H9 (cell line): ENCODE measurements at regions not wholly inside any gene's neighbourhood (a gene's known extent, or its start where the extent isn't known, plus 50 kb on each side); places are given as distances from the start of the nearest gene placed in this dataset.

Experiments used
- DNase-seq: peaks from one replicate; pipeline ENCODE4 v3.0.0-alpha.2; 2017
- H2AFZ ChIP-seq: one replicate; pipeline ENCODE4 v1.6.1; 2013; ENCODE audit warnings: mild to moderate bottlenecking, low read length, control low read depth, moderate library complexity
- H2AK5ac ChIP-seq: 2 replicates; pipeline ENCODE4 v1.6.1; 2013; ENCODE audit warnings: low read length, control low read depth, mixed read lengths; ENCODE audit not compliant: insufficient read length
- H2BK120ac ChIP-seq: one replicate; pipeline ENCODE4 v1.6.1; 2013; ENCODE audit warnings: low read depth, mild to moderate bottlenecking, low read length, control low read depth, inconsistent platforms; ENCODE audit not compliant: poor library complexity, severe bottlenecking
- H2BK12ac ChIP-seq: 2 replicates; pipeline ENCODE4 v1.6.1; 2013; ENCODE audit warnings: low read length, control low read depth, mixed read lengths, low read depth; ENCODE audit not compliant: insufficient read length
- H2BK15ac ChIP-seq: 2 replicates; pipeline ENCODE4 v1.6.1; 2013; ENCODE audit warnings: low read depth, low read length, control low read depth
- H2BK20ac ChIP-seq: one replicate; pipeline ENCODE4 v1.6.1; 2013; ENCODE audit warnings: low read depth, mild to moderate bottlenecking, low read length, control low read depth, inconsistent platforms; ENCODE audit not compliant: poor library complexity, severe bottlenecking
- H2BK5ac ChIP-seq: 2 replicates; pipeline ENCODE4 v1.6.1; 2013; ENCODE audit warnings: low read length, control low read depth, mixed read lengths; ENCODE audit not compliant: insufficient read length
- H3K14ac ChIP-seq: 2 replicates; pipeline ENCODE4 v1.6.1; 2013; ENCODE audit warnings: low read length, control low read depth; ENCODE audit not compliant: insufficient read depth
- H3K18ac ChIP-seq: 2 replicates; pipeline ENCODE4 v1.6.1; 2013; ENCODE audit warnings: low read depth, mild to moderate bottlenecking, mixed read lengths, low read length, control low read depth; ENCODE audit not compliant: insufficient read length
- H3K23ac ChIP-seq: 2 replicates; pipeline ENCODE4 v1.6.1; 2013; ENCODE audit warnings: low read length, control low read depth, mixed read lengths, low read depth; ENCODE audit not compliant: insufficient read length
- H3K23me2 ChIP-seq: 2 replicates; pipeline ENCODE4 v1.6.1; 2013; ENCODE audit warnings: low read depth, mild to moderate bottlenecking, mixed read lengths, low read length, control low read depth; ENCODE audit not compliant: insufficient read length, poor library complexity, severe bottlenecking
- H3K27ac ChIP-seq: 2 replicates; pipeline ENCODE4 v1.5.1; 2013; ENCODE audit warnings: low read length, control low read depth, mixed read lengths, low read depth; ENCODE audit not compliant: insufficient read length
- H3K27me3 ChIP-seq: 2 replicates; pipeline ENCODE4 v1.6.1; 2013; ENCODE audit warnings: low read length, control low read depth, inconsistent platforms; ENCODE audit not compliant: insufficient read depth
- H3K4ac ChIP-seq: 2 replicates; pipeline ENCODE4 v1.6.1; 2013; ENCODE audit warnings: low read depth, mild to moderate bottlenecking, control low read depth, inconsistent platforms, low read length, moderate library complexity
- H3K4me1 ChIP-seq: 2 replicates; pipeline ENCODE4 v1.6.1; 2013; ENCODE audit warnings: low read length, control low read depth, inconsistent platforms; ENCODE audit not compliant: insufficient read depth
- H3K4me2 ChIP-seq: 2 replicates; pipeline ENCODE4 v1.6.1; 2013; ENCODE audit warnings: low read length, control low read depth, mixed read lengths; ENCODE audit not compliant: insufficient read length, insufficient read depth
- H3K56ac ChIP-seq: 2 replicates; pipeline ENCODE4 v1.6.1; 2013; ENCODE audit warnings: low read depth, mild to moderate bottlenecking, mixed read lengths, low read length, control low read depth; ENCODE audit not compliant: insufficient read length
- H3K79me1 ChIP-seq: 2 replicates; pipeline ENCODE4 v1.6.1; 2013; ENCODE audit warnings: low read depth, mild to moderate bottlenecking, moderate library complexity, low read length, control low read depth, inconsistent platforms; ENCODE audit not compliant: insufficient read depth, poor library complexity, severe bottlenecking
- H3K79me2 ChIP-seq: 2 replicates; pipeline ENCODE4 v1.6.1; 2013; ENCODE audit warnings: low read length, control low read depth, inconsistent platforms; ENCODE audit not compliant: insufficient read depth
- H3K9ac ChIP-seq: 2 replicates; pipeline ENCODE4 v1.6.1; 2013; ENCODE audit warnings: low read length, control low read depth, mixed read lengths; ENCODE audit not compliant: insufficient read length; ENCODE audit errors: extremely low read depth
- H3K9me3 ChIP-seq: one replicate; pipeline ENCODE4 v1.6.1; 2013; ENCODE audit warnings: low read depth, low read length, inconsistent platforms; ENCODE audit not compliant: control insufficient read depth
- H3T11ph ChIP-seq: one replicate; pipeline ENCODE4 v1.6.1; 2013; ENCODE audit warnings: mild to moderate bottlenecking, low read length, control low read depth, inconsistent platforms
- H4K20me1 ChIP-seq: one replicate; pipeline ENCODE4 v1.6.1; 2013; ENCODE audit not compliant: control insufficient read depth, insufficient read length, insufficient read depth
- H4K5ac ChIP-seq: 2 replicates; pipeline ENCODE4 v1.6.1; 2013; ENCODE audit warnings: low read depth, mild to moderate bottlenecking, mixed read lengths, low read length, control low read depth; ENCODE audit not compliant: insufficient read length
- H4K8ac ChIP-seq: replicated peaks from 2 replicates; pipeline ENCODE4 v1.6.1; 2013; ENCODE audit warnings: low read length, control low read depth, mixed read lengths, low read depth; ENCODE audit not compliant: insufficient read length
- H4K91ac ChIP-seq: 2 replicates; pipeline ENCODE4 v1.6.1; 2013; ENCODE audit warnings: low read depth, mild to moderate bottlenecking, moderate library complexity, mixed read lengths, low read length, control low read depth; ENCODE audit not compliant: insufficient read length
- H3K27ac Mint-ChIP-seq, 3 experiments: 2 replicates in 2 of 3; 3 replicates in 1 of 3; pipeline ENCODE4 v1.8.0; 2020 to 2021; ENCODE audit warnings: mixed read lengths in 3 of 3, mild to moderate bottlenecking in 1 of 3, moderate library complexity in 1 of 3
- H3K27me3 Mint-ChIP-seq: 2 replicates; pipeline ENCODE4 v1.8.0; 2021; ENCODE audit warnings: low read depth, mild to moderate bottlenecking, moderate library complexity, mixed read lengths
- H3K36me3 Mint-ChIP-seq, 3 experiments: 2 replicates in 2 of 3; 3 replicates in 1 of 3; pipeline ENCODE4 v1.8.0; 2020 to 2021; ENCODE audit warnings: low read depth in 3 of 3, mixed read lengths in 3 of 3; ENCODE audit not compliant: insufficient read depth in 1 of 3
- H3K4me1 Mint-ChIP-seq, 2 experiments: 2 replicates each; pipeline ENCODE4 v1.8.0; 2020; ENCODE audit warnings: mixed read lengths in 2 of 2
- H3K4me3 Mint-ChIP-seq, 2 experiments: 2 replicates in 1 of 2; 3 replicates in 1 of 2; pipeline ENCODE4 v1.8.0; 2020 to 2021; ENCODE audit warnings: mild to moderate bottlenecking in 2 of 2, mixed read lengths in 2 of 2, moderate library complexity in 1 of 2
- H3K9me3 Mint-ChIP-seq, 2 experiments: 2 replicates in 1 of 2; 3 replicates in 1 of 2; pipeline ENCODE4 v1.8.0; 2020; ENCODE audit warnings: mild to moderate bottlenecking in 2 of 2, mixed read lengths in 2 of 2, moderate library complexity in 1 of 2
- WGBS: extraction: QIAGEN DNeasy Blood & Tissue Kit; methylation state at CpG from one replicate; pipeline ENCODE4 v1.1.7; 2013; ENCODE audit warnings: missing lambda C conversion rate, low lambda C conversion rate, mixed read lengths; ENCODE audit not compliant: insufficient read length; ENCODE audit errors: extremely low coverage; 5-methylcytosine and 5-hydroxymethylcytosine counted together
- TF ChIP-seq, protein P1 (sequence below): fragments of 200-600 bp; sonication (generic); conservative IDR thresholded peaks from 3 replicates; pipeline ENCODE4 v1.8.0; 2021; ENCODE audit warnings: antibody characterized with exemption, mild to moderate bottlenecking

GRCh38 chr5:119814655-119815054, 185.3 kb downstream of the FAM170A start:
- H3K27ac ChIP-seq, result no peak overlapping the region
- H3K4me1 ChIP-seq, result peaks cover 3% of the 10 kb centered on the region; the same call in 1 of the 2 replicates
- H2AK5ac ChIP-seq, result no peak overlapping the region
- H4K8ac ChIP-seq, result no peak overlapping the region
- H3K9ac ChIP-seq, result no peak overlapping the region
- no peak overlapping the region for H3K4me2 ChIP-seq
- H2BK120ac ChIP-seq, result no peak overlapping the region
- H3K27me3 ChIP-seq, result no peaks in the 10 kb centered on the region
- no peak overlapping the region for H3K56ac ChIP-seq
- H3T11ph ChIP-seq, result no peak overlapping the region
- no peak overlapping the region for H2BK15ac ChIP-seq
- no peak overlapping the region for H2BK20ac ChIP-seq
- H3K4ac ChIP-seq, result no peak overlapping the region
- no peaks in the 10 kb centered on the region for H3K79me1 ChIP-seq
- H3K23me2 ChIP-seq, result no peaks in the 10 kb centered on the region
- WGBS, result no CpG with 5 or more reads among the region's 6 CpGs
- Mint-ChIP-seq H3K9me3 (no peaks in the 10 kb centered on the region), H3K4me3 (no peak overlapping the region), H3K27ac (no peak overlapping the region), H3K27me3 (no peaks in the 10 kb centered on the region), H3K4me1 (peaks cover 11 to 15% of the 10 kb centered on the region in 2 experiments), H3K36me3 (no peaks in the 10 kb centered on the region)
- no peak overlapping the region for H2AFZ ChIP-seq
- no peak overlapping the region for H3K23ac ChIP-seq
- no peak overlapping the region for H4K5ac ChIP-seq
- no peak overlapping the region for H2BK12ac ChIP-seq
- no peak overlapping the region for H2BK5ac ChIP-seq
- H3K18ac ChIP-seq, result no peak overlapping the region
- TF ChIP-seq, protein P1, sequence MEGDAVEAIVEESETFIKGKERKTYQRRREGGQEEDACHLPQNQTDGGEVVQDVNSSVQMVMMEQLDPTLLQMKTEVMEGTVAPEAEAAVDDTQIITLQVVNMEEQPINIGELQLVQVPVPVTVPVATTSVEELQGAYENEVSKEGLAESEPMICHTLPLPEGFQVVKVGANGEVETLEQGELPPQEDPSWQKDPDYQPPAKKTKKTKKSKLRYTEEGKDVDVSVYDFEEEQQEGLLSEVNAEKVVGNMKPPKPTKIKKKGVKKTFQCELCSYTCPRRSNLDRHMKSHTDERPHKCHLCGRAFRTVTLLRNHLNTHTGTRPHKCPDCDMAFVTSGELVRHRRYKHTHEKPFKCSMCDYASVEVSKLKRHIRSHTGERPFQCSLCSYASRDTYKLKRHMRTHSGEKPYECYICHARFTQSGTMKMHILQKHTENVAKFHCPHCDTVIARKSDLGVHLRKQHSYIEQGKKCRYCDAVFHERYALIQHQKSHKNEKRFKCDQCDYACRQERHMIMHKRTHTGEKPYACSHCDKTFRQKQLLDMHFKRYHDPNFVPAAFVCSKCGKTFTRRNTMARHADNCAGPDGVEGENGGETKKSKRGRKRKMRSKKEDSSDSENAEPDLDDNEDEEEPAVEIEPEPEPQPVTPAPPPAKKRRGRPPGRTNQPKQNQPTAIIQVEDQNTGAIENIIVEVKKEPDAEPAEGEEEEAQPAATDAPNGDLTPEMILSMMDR, result no peak
- H3K79me2 ChIP-seq, result no peaks in the 10 kb centered on the region
- H4K91ac ChIP-seq, result no peak overlapping the region
- H3K14ac ChIP-seq, result no peak overlapping the region
- no peaks in the 10 kb centered on the region for H3K9me3 ChIP-seq
- no peak for DNase-seq
- no peaks in the 10 kb centered on the region for H4K20me1 ChIP-seq
